ENCODE measurements at regions not wholly inside any gene's neighbourhood (a gene's known extent, or its start where the extent isn't known, plus 50 kb on each side); places are given as distances from the start of the nearest gene placed in this dataset.
A peak's percentile ranks its signal among the peaks of the same experiment; 100 is the strongest.

- DNase-seq (ENCODE audit: low read depth) = no peak
- no peak for TF ChIP-seq CTCF (conservative IDR thresholded peaks at IDR 0.05; ENCODE audit: control insufficient read depth, insufficient read depth, low read depth, low read length)
- no peak overlapping the region for H3K4me3 ChIP-seq (ENCODE audit: control insufficient read depth, low read depth, low read length)
Measured at GRCh38 chr1:198967566-198967965, 328.7 kb downstream of the PTPRC start.

- no peak for TF ChIP-seq CTCF (conservative IDR thresholded peaks at IDR 0.05; ENCODE audit: control insufficient read depth, insufficient read depth, low read depth, low read length)
- no peak overlapping the region for H3K4me3 ChIP-seq (ENCODE audit: control insufficient read depth, low read depth, low read length)
- no peak for DNase-seq (ENCODE audit: low read depth)
Measured at GRCh38 chr1:198968866-198969265, 330.0 kb downstream of the PTPRC start.

DNA sequence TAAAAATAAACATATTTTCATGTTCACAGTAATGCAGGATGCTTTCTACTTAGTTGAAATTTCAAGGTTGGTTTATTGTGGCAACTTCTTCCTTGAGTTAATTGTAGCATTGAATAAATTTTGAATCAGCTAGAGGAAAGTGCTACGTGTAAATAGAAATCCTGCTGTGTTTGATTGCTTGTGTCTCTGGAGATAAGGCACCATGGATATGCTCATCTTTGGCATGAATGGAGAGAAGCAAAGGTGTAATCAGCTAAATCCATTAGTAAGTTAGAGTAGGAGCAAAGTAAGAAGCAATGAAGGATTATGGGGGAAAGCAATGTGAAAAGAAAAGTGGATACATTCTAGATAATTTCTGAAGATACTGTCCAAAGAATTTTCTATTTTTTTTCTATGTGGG is 331.1 kb downstream of the PTPRC start:
- DNase-seq (ENCODE audit: low read depth) = no peak
- TF ChIP-seq CTCF (conservative IDR thresholded peaks at IDR 0.05; ENCODE audit: control insufficient read depth, insufficient read depth, low read depth, low read length) = no peak
- H3K4me3 ChIP-seq (ENCODE audit: control insufficient read depth, low read depth, low read length) = no peak overlapping the region

DNA sequence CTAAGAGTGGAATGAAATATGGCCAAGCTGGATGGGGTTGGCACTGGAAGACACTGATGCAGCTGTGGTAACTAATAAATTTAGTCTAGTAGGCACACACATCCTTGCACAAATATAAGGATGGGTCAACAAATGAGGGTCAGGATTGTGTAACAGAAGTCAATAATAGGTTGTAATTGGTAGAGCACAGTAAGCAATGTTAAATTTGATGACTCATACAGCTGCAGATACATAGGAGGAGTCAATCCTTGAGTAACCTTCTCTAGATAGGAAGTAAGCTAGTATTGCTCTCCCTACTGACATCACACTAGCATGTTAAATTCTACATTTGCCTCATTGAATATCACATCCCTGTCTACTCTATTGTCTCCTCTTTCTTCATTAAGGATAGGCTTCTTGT is 332.1 kb downstream of the PTPRC start:
- peak; percentile 84 for DNase-seq (ENCODE audit: low read depth)

DNA sequence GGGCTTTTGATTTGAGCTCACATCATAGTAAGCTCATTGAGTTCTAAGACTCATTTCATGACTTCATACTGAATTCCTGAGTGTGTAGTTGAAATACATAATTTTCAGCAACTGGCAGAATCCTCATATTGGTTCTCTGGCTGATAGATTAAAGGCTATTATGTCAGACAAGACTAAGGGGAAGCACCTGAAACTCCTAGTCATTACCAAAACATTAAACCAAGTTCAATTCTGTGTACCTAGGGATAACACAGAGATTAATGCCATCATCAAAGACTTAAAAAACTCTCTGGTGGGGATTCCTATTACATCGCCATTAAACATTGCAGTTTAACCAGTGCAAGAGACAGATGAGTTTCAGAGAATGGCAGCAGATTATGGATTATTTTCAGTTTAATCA is 339.1 kb downstream of the PTPRC start:
- no peak for TF ChIP-seq CTCF (conservative IDR thresholded peaks at IDR 0.05; ENCODE audit: control insufficient read depth, insufficient read depth, low read depth, low read length)
- no peak overlapping the region for H3K4me3 ChIP-seq (ENCODE audit: control insufficient read depth, low read depth, low read length)
- DNase-seq (ENCODE audit: low read depth) = no peak

More for the DNA sequence above, 332.1 kb downstream of the PTPRC start:
- TF ChIP-seq CTCF (conservative IDR thresholded peaks at IDR 0.05; ENCODE audit: control insufficient read depth, insufficient read depth, low read depth, low read length) = no peak
- H3K4me3 ChIP-seq (ENCODE audit: control insufficient read depth, low read depth, low read length) = no peak overlapping the region

DNA sequence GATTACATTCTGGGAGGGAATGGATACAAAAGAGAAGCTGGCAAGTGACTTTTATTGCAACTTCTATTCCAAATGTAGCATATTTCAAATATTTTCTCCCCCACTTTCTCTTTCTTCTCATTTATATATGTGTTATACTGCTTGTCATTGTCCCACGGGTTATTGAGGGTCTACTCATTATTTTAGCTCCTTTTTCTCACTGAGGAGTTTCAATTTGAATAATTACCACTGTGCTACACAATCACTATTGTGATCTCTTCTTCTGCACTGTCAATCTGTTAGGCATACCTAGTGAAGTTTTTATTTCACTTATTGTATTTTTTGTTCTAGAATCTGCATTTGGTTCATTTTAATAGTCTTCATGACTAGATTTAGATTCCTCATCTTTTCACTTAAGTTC is 339.7 kb downstream of the PTPRC start:
- no peak for DNase-seq (ENCODE audit: low read depth)
- no peak for TF ChIP-seq CTCF (conservative IDR thresholded peaks at IDR 0.05; ENCODE audit: control insufficient read depth, insufficient read depth, low read depth, low read length)
- H3K4me3 ChIP-seq (ENCODE audit: control insufficient read depth, low read depth, low read length) = no peak overlapping the region

GRCh38 chr1:198986036-198986435 is 347.2 kb downstream of the PTPRC start:
- peak; percentile 33 for DNase-seq (ENCODE audit: low read depth)
- no peak overlapping the region for H3K4me3 ChIP-seq (ENCODE audit: control insufficient read depth, low read depth, low read length)
- no peak for TF ChIP-seq CTCF (conservative IDR thresholded peaks at IDR 0.05; ENCODE audit: control insufficient read depth, insufficient read depth, low read depth, low read length)

All from fibroblast of mammary gland (primary cell).